ENCODE measurements at regions not wholly inside any gene's neighbourhood (a gene's known extent, or its start where the extent isn't known, plus 50 kb on each side); places are given as distances from the start of the nearest gene placed in this dataset.

- Histone ChIP-seq H3K4me2 (replicated peaks; ENCODE audit: extremely low read depth, low read length, poor library complexity, severe bottlenecking) (no peak overlapping the region), H3K4me1 (ENCODE audit: control insufficient read depth in 1 of 2, insufficient read depth in 2 of 2, low read length in 2 of 2) (no peaks in the 10 kb centered on the region), H2AFZ (ENCODE audit: insufficient read depth, low read depth, low read length, poor library complexity, severe bottlenecking) (no peak overlapping the region), H4K20me1 (ENCODE audit: insufficient read depth, low read length) (no peaks in the 10 kb centered on the region), H3K4me3 (replicated peaks in 1 of 3; ENCODE audit: low read depth in 2 of 3, low read length in 3 of 3) (no peak overlapping the region), H3K27me3 (ENCODE audit: control insufficient read depth in 2 of 2, insufficient read depth in 2 of 2, low read length in 2 of 2) (no peaks in the 10 kb centered on the region), H3K9me3 (replicated peaks in 1 of 2; ENCODE audit: control insufficient read depth in 1 of 2, insufficient read depth in 1 of 2, low read length in 2 of 2) (peaks cover 0 to 5% of the 10 kb centered on the region in 2 donors), H3K79me2 (ENCODE audit: insufficient read depth, low read length) (no peaks in the 10 kb centered on the region), H3K36me3 (replicated peaks in 1 of 2; ENCODE audit: control insufficient read depth in 1 of 2, insufficient read depth in 2 of 2, low read length in 2 of 2) (no peaks in the 10 kb centered on the region), H3K9ac (ENCODE audit: insufficient read depth, low read length, poor library complexity, severe bottlenecking) (no peak overlapping the region), H3K27ac (ENCODE audit: low read depth in 1 of 2, low read length in 2 of 2) (no peak overlapping the region)
- no peaks in the 10 kb centered on the region for H3K36me3 Mint-ChIP-seq
- DNase-seq: no peak
- intact Hi-C loops (cut with micrococcal nuclease): no loop called here
- H3K27ac Mint-ChIP-seq: no peak overlapping the region
- no peak for TF ChIP-seq CTCF (IDR thresholded peaks at IDR 0.05)
- peaks cover 0 to 12% (median 6%) of the 10 kb centered on the region in 7 donors for H3K9me3 Mint-ChIP-seq
- no peaks in the 10 kb centered on the region for H3K27me3 Mint-ChIP-seq (ENCODE audit: low read depth in 3 of 3)
- no CpG with 5 or more reads among the region's 1 CpG for WGBS (ENCODE audit: insufficient coverage)
- H3K4me3 Mint-ChIP-seq: no peak overlapping the region
- H3K4me1 Mint-ChIP-seq: no peaks in the 10 kb centered on the region
Measured at GRCh38 chr18:45274026-45274425, 341.2 kb upstream of the SLC14A2 start.

- no peaks in the 10 kb centered on the region for H4K20me1 ChIP-seq (ENCODE audit: insufficient read depth, low read length)
- H3K4me2 ChIP-seq (replicated peaks; ENCODE audit: extremely low read depth, low read length, poor library complexity, severe bottlenecking): no peak overlapping the region
- no peaks in the 10 kb centered on the region for H3K79me2 ChIP-seq (ENCODE audit: insufficient read depth, low read length)
- peaks cover 0 to 5% of the 10 kb centered on the region in 2 donors for H3K9me3 ChIP-seq (replicated peaks in 1 of 2; ENCODE audit: control insufficient read depth in 1 of 2, insufficient read depth in 1 of 2, low read length in 2 of 2)
- intact Hi-C loops (cut with micrococcal nuclease): no loop called here
- peaks cover 0 to 12% (median 6%) of the 10 kb centered on the region in 7 donors for H3K9me3 Mint-ChIP-seq
- 100% methylated on average over 4 of the region's 5 CpGs for WGBS (ENCODE audit: insufficient coverage)
- H3K36me3 Mint-ChIP-seq: no peaks in the 10 kb centered on the region
- peak; percentile 12 to 31 (median 28) for DNase-seq
- no peak overlapping the region for H3K4me3 Mint-ChIP-seq
- peaks cover 0 to 3% (median 3%) of the 10 kb centered on the region in 3 donors for H3K27me3 Mint-ChIP-seq (ENCODE audit: low read depth in 3 of 3)
- H3K27me3 ChIP-seq (ENCODE audit: control insufficient read depth in 2 of 2, insufficient read depth in 2 of 2, low read length in 2 of 2): no peaks in the 10 kb centered on the region
- H3K9ac ChIP-seq (ENCODE audit: insufficient read depth, low read length, poor library complexity, severe bottlenecking): no peak overlapping the region
- no peaks in the 10 kb centered on the region for H3K4me1 ChIP-seq (ENCODE audit: control insufficient read depth in 1 of 2, insufficient read depth in 2 of 2, low read length in 2 of 2)
- TF ChIP-seq CTCF (IDR thresholded peaks at IDR 0.05): peak; percentile 94
- H3K27ac Mint-ChIP-seq: no peak overlapping the region
- H2AFZ ChIP-seq (ENCODE audit: insufficient read depth, low read depth, low read length, poor library complexity, severe bottlenecking): no peak overlapping the region
- no peaks in the 10 kb centered on the region for H3K4me1 Mint-ChIP-seq
- no peak overlapping the region for H3K27ac ChIP-seq (ENCODE audit: low read depth in 1 of 2, low read length in 2 of 2)
- no peaks in the 10 kb centered on the region for H3K36me3 ChIP-seq (replicated peaks in 1 of 2; ENCODE audit: control insufficient read depth in 1 of 2, insufficient read depth in 2 of 2, low read length in 2 of 2)
- H3K4me3 ChIP-seq (replicated peaks in 1 of 3; ENCODE audit: low read depth in 2 of 3, low read length in 3 of 3): no peak overlapping the region
Measured at GRCh38 chr18:45275367-45276113, 339.7 kb upstream of the SLC14A2 start.
